AG09309 (cell line): ENCODE measurements at regions not wholly inside any gene's neighbourhood (a gene's known extent, or its start where the extent isn't known, plus 50 kb on each side); places are given as distances from the start of the nearest gene placed in this dataset.

ENCODE experiments used
- DNase-seq: peaks from one replicate; pipeline ENCODE4 v3.0.0-alpha.2; 2010; ENCODE audit warnings: low read depth
- H3K4me3 ChIP-seq: 2 replicates; pipeline ENCODE4 v1.5.1; 2011; ENCODE audit warnings: mild to moderate bottlenecking, low read depth, low read length, moderate library complexity; ENCODE audit not compliant: control insufficient read depth
- TF ChIP-seq, protein P1 (sequence below): IDR thresholded peaks from 2 replicates; pipeline ENCODE4 v1.5.1; 2011; ENCODE audit warnings: mild to moderate bottlenecking, low read depth, low read length, inconsistent platforms; ENCODE audit not compliant: insufficient read depth, control insufficient read depth; ENCODE audit errors: missing control alignments

DNA sequence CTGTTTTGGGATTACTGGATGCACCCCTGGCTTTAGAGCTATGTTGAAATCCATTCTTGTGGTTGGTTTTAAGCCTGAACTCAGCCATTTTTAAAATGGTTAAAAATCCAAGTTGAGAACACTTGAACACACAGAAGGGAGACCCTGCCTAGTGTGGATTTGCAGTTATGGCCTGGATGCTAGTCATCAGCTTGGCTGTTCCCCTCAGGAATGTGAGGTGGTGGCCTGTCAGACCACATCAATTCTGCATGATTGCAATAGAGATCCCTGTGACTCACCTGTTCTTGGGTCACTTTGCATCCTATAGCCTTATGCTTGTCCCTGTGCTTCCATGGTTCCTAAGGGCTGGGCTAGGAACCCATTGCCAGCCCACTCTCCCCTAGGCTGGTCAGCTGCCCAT, 454.1 kb downstream of the ATP23 start:
- no peak for DNase-seq
- H3K4me3 ChIP-seq, result no peak overlapping the region
- TF ChIP-seq, protein P1, sequence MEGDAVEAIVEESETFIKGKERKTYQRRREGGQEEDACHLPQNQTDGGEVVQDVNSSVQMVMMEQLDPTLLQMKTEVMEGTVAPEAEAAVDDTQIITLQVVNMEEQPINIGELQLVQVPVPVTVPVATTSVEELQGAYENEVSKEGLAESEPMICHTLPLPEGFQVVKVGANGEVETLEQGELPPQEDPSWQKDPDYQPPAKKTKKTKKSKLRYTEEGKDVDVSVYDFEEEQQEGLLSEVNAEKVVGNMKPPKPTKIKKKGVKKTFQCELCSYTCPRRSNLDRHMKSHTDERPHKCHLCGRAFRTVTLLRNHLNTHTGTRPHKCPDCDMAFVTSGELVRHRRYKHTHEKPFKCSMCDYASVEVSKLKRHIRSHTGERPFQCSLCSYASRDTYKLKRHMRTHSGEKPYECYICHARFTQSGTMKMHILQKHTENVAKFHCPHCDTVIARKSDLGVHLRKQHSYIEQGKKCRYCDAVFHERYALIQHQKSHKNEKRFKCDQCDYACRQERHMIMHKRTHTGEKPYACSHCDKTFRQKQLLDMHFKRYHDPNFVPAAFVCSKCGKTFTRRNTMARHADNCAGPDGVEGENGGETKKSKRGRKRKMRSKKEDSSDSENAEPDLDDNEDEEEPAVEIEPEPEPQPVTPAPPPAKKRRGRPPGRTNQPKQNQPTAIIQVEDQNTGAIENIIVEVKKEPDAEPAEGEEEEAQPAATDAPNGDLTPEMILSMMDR, result no peak

- no peak overlapping the region for H3K4me3 ChIP-seq
- TF ChIP-seq, protein P1, result no peak
- no peak for DNase-seq
Observed at GRCh38 chr12:58396239-58396638, 454.9 kb downstream of the ATP23 start.

DNA sequence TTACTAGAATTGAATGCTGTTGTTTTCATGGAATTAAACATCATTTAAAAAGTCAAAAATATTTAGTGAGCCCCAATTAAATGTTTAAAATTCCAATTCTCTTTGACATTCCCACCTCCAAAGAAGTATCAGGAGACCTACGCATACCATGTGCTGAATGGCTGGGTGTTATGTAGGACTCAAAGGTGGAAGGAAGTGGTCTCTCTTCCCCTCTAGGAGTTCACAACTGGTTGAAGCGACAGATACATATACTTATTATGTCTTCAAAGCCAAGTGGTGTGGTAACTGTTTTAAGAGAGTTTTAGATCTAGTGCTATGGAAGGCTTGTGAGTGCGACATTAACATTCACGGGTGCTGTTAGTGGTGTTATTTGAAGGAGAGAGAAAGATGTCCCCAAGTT, 464.0 kb downstream of the ATP23 start:
- TF ChIP-seq, protein P1, result no peak
- no peak for DNase-seq
- H3K4me3 ChIP-seq, result no peak overlapping the region

GRCh38 chr12:58408516-58408915, 467.1 kb downstream of the ATP23 start:
- no peak for DNase-seq
- TF ChIP-seq, protein P1, result no peak

DNA sequence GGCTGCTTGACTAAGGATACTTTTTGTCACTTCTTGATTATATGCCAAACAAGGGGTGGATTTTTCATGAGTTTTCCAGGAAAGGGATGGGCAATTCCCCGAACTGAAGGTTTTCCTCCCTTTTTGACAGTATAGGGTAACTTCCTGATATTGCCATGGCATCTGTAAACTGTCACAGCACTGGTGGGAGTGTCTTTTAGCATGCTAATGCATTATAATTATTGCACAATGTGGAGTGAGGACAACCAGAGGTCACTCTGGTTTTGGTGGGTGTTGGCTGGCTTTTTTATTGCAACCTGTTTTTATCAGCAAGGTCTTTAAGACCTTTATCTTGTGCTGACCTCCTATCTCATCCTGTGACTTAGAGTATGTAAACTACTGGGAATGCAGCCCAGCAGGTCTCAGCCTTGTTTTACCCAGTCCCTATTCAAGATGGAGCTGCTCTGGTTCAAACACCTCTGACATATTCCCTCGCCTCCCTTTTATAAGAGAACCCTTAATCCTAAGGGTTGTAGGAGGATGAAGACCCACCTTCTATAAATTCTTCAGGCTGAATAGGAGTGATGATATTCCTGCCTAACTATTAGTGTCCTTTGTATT, 471.2 kb downstream of the ATP23 start:
- TF ChIP-seq, protein P1, result no peak
- DNase-seq, result no peak
- no peak overlapping the region for H3K4me3 ChIP-seq

More at GRCh38 chr12:58408516-58408915, 467.1 kb downstream of the ATP23 start:
- H3K4me3 ChIP-seq, result no peak overlapping the region

DNA sequence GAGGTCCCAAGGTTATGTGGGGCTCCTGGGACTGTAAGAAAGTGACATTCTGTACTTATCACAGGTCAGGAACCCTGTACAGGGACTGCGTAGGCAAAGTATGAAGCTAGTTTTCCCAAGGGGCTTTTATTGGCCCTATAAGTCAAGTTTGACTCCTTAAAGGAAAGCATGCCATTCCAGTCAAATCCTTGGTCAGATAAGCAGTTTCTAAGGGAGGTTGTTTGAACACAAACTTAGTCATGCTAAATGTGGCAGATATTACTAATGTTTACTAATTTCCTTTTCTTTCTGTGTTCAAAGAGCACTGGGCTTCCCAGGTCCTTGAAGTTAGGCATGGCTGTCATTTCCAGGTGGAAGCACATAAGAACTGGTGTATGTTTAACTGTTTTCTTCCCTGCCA, 472.4 kb downstream of the ATP23 start:
- DNase-seq, result no peak
- TF ChIP-seq, protein P1, result no peak
- no peak overlapping the region for H3K4me3 ChIP-seq
